ENCODE measurements at regions not wholly inside any gene's neighbourhood (a gene's known extent, or its start where the extent isn't known, plus 50 kb on each side); places are given as distances from the start of the nearest gene placed in this dataset.

- CTCF ChIA-PET (ENCODE audit: unreplicated experiment): no interaction called here
Measured at GRCh38 chr18:59961070-59961469, 61.3 kb downstream of the PMAIP1 start.

GRCh38 chr18:59960272-59960671 is 60.5 kb downstream of the PMAIP1 start:
- Histone ChIP-seq H4K20me1 (ENCODE audit: insufficient read depth, low read length) (no peaks in the 10 kb centered on the region), H3K9me2 (ENCODE audit: insufficient read depth, low read length) (no peaks in the 10 kb centered on the region), H3K9me3 (ENCODE audit: low read length) (no peaks in the 10 kb centered on the region), H3K79me2 (ENCODE audit: insufficient read depth, low read depth, low read length) (no peaks in the 10 kb centered on the region), H2AFZ (ENCODE audit: low read length) (peak overlapping the region; percentile 72; the same call in 1 of the 2 replicates), H3K4me3 (ENCODE audit: low read depth, low read length, poor library complexity, severe bottlenecking) (no peak overlapping the region), H3K27ac (ENCODE audit: low read depth, low read length, poor library complexity, severe bottlenecking) (peak overlapping the region; percentile 28), H3K4me2 (ENCODE audit: low read length) (peak overlapping the region; percentile 69; the same call in 1 of the 2 replicates), H3K36me3 (ENCODE audit: insufficient read depth, low read length) (no peaks in the 10 kb centered on the region), H3K4me1 (ENCODE audit: insufficient read depth, low read length, poor library complexity, severe bottlenecking) (peaks cover 50% of the 10 kb centered on the region)
- no TSS peak for BruUV-seq (replicated peaks)
- POLR2A ChIA-PET: no interaction called here
- DNase-seq (ENCODE audit: low spot score): no peak
- CTCF ChIA-PET (ENCODE audit: unreplicated experiment): no interaction called here
- TF ChIP-seq EZH2phosphoT487 (IDR thresholded peaks at IDR 0.05; ENCODE audit: borderline replicate concordance, low read depth, low read length): no peak
- TF ChIP-seq CTCF (conservative IDR thresholded peaks at IDR 0.05; ENCODE audit: low read length): no peak
- intact Hi-C loops (cut with micrococcal nuclease; ENCODE audit: unreplicated experiment): no loop called here

More at GRCh38 chr18:59961070-59961469, 61.3 kb downstream of the PMAIP1 start:
- Histone ChIP-seq H3K9me2 (ENCODE audit: insufficient read depth, low read length) (no peaks in the 10 kb centered on the region), H3K9me3 (ENCODE audit: low read length) (no peaks in the 10 kb centered on the region), H3K4me1 (ENCODE audit: insufficient read depth, low read length, poor library complexity, severe bottlenecking) (peaks cover 50% of the 10 kb centered on the region), H3K4me2 (ENCODE audit: low read length) (peak overlapping the region; percentile 69), H3K4me3 (ENCODE audit: low read depth, low read length, poor library complexity, severe bottlenecking) (no peak overlapping the region), H3K79me2 (ENCODE audit: insufficient read depth, low read depth, low read length) (no peaks in the 10 kb centered on the region), H4K20me1 (ENCODE audit: insufficient read depth, low read length) (no peaks in the 10 kb centered on the region), H2AFZ (ENCODE audit: low read length) (peak overlapping the region; percentile 72; the same call in 1 of the 2 replicates), H3K36me3 (ENCODE audit: insufficient read depth, low read length) (no peaks in the 10 kb centered on the region), H3K27ac (ENCODE audit: low read depth, low read length, poor library complexity, severe bottlenecking) (peak overlapping the region; percentile 37)
- intact Hi-C loops (cut with micrococcal nuclease; ENCODE audit: unreplicated experiment): no loop called here
- TF ChIP-seq EZH2phosphoT487 (IDR thresholded peaks at IDR 0.05; ENCODE audit: borderline replicate concordance, low read depth, low read length): no peak
- TF ChIP-seq CTCF (conservative IDR thresholded peaks at IDR 0.05; ENCODE audit: low read length): no peak
- BruUV-seq (replicated peaks): no TSS peak
- POLR2A ChIA-PET: no interaction called here
- DNase-seq (ENCODE audit: low spot score): peak; percentile 60

- Histone ChIP-seq H3K27ac (ENCODE audit: low read depth, low read length, poor library complexity, severe bottlenecking) (peak overlapping the region; percentile 28), H3K79me2 (ENCODE audit: insufficient read depth, low read depth, low read length) (no peaks in the 10 kb centered on the region), H3K9me3 (ENCODE audit: low read length) (no peaks in the 10 kb centered on the region), H3K9me2 (ENCODE audit: insufficient read depth, low read length) (no peaks in the 10 kb centered on the region), H3K4me2 (ENCODE audit: low read length) (peak overlapping the region; percentile 26), H2AFZ (ENCODE audit: low read length) (peak overlapping the region; percentile 72; the same call in 1 of the 2 replicates), H3K36me3 (ENCODE audit: insufficient read depth, low read length) (no peaks in the 10 kb centered on the region), H3K4me1 (ENCODE audit: insufficient read depth, low read length, poor library complexity, severe bottlenecking) (peaks cover 53% of the 10 kb centered on the region), H3K4me3 (ENCODE audit: low read depth, low read length, poor library complexity, severe bottlenecking) (no peak overlapping the region), H4K20me1 (ENCODE audit: insufficient read depth, low read length) (no peaks in the 10 kb centered on the region)
- no peak for DNase-seq (ENCODE audit: low spot score)
- intact Hi-C loops (cut with micrococcal nuclease; ENCODE audit: unreplicated experiment): loop anchor here (5.0 kb wide), 2 partner anchors 57 to 112 kb away; no protein-coding TSS in a partner anchor
- ChIA-PET CTCF (ENCODE audit: unreplicated experiment) (no interaction called here), POLR2A (no interaction called here)
- BruUV-seq (replicated peaks): no TSS peak
- no peak for TF ChIP-seq EZH2phosphoT487 (IDR thresholded peaks at IDR 0.05; ENCODE audit: borderline replicate concordance, low read depth, low read length)
- TF ChIP-seq CTCF (conservative IDR thresholded peaks at IDR 0.05; ENCODE audit: low read length): no peak
Measured at GRCh38 chr18:59959606-59960005, 59.8 kb downstream of the PMAIP1 start.
